Kidney capillary endothelial cell (primary cell): ENCODE measurements at regions not wholly inside any gene's neighbourhood (a gene's known extent, or its start where the extent isn't known, plus 50 kb on each side); places are given as distances from the start of the nearest gene placed in this dataset.

Source experiments
- DNase-seq: peaks from one replicate; pipeline ENCODE4 v3.0.0-alpha.2; 2018; ENCODE audit warnings: low spot score

GRCh38 chr2:21281791-21282514 lies 158.2 kb downstream of the TDRD15 start:
- DNase-seq = no peak

- no peak for DNase-seq
Measured at GRCh38 chr2:21282515-21282898, 158.7 kb downstream of the TDRD15 start.

- no peak for DNase-seq
Measured at GRCh38 chr2:21288299-21288698, 164.5 kb downstream of the TDRD15 start.

GRCh38 chr2:21288739-21289520 lies 165.2 kb downstream of the TDRD15 start:
- DNase-seq = no peak

- DNase-seq = no peak
Measured at GRCh38 chr2:21289551-21289950, 165.8 kb downstream of the TDRD15 start.

GRCh38 chr2:21289989-21290388 lies 166.2 kb downstream of the TDRD15 start:
- DNase-seq = no peak

GRCh38 chr2:21291426-21291825 lies 167.7 kb downstream of the TDRD15 start:
- no peak for DNase-seq

GRCh38 chr2:21294446-21294845 lies 170.7 kb downstream of the TDRD15 start:
- no peak for DNase-seq

GRCh38 chr2:21299411-21299810 lies 175.6 kb downstream of the TDRD15 start:
- no peak for DNase-seq

- DNase-seq = no peak
Measured at GRCh38 chr2:21301871-21302455, 178.2 kb downstream of the TDRD15 start.

- no peak for DNase-seq
Measured at GRCh38 chr2:21303876-21304275, 180.1 kb downstream of the TDRD15 start.

GRCh38 chr2:21305581-21305980 lies 181.8 kb downstream of the TDRD15 start:
- DNase-seq = no peak

- no peak for DNase-seq
Measured at GRCh38 chr2:21306235-21306634, 182.5 kb downstream of the TDRD15 start.

GRCh38 chr2:21307037-21307436 lies 183.3 kb downstream of the TDRD15 start:
- DNase-seq = no peak

- no peak for DNase-seq
Measured at GRCh38 chr2:21310493-21310892, 186.7 kb downstream of the TDRD15 start.

- no peak for DNase-seq
Measured at GRCh38 chr2:21314322-21314835, 190.6 kb downstream of the TDRD15 start.

GRCh38 chr2:21317131-21317530 lies 193.4 kb downstream of the TDRD15 start:
- DNase-seq = peak; percentile 36

- DNase-seq = no peak
Measured at GRCh38 chr2:21318263-21318662, 194.5 kb downstream of the TDRD15 start.

GRCh38 chr2:21326152-21326551 lies 202.4 kb downstream of the TDRD15 start:
- DNase-seq = no peak

GRCh38 chr2:21328177-21328576 lies 204.4 kb downstream of the TDRD15 start:
- no peak for DNase-seq

GRCh38 chr2:21330786-21331391 lies 207.1 kb downstream of the TDRD15 start:
- DNase-seq = no peak

- DNase-seq = no peak
Measured at GRCh38 chr2:21331625-21332370, 208.0 kb downstream of the TDRD15 start.
